ENCODE measurements at regions not wholly inside any gene's neighbourhood (a gene's known extent, or its start where the extent isn't known, plus 50 kb on each side); places are given as distances from the start of the nearest gene placed in this dataset.

GRCh38 chr2:209029249-209029648 lies 394.6 kb upstream of the MAP2 start:
- TF ChIP-seq CTCF (IDR thresholded peaks at IDR 0.05): no peak
- ATAC-seq (ENCODE audit: low FRiP score): no peak
- no peak for DNase-seq (ENCODE audit: low spot score)

- ATAC-seq (ENCODE audit: low FRiP score): no peak
- no peak for TF ChIP-seq CTCF (IDR thresholded peaks at IDR 0.05)
- no peak for DNase-seq (ENCODE audit: low spot score)
These were observed 379.5 kb upstream of the MAP2 start for GRCh38 chr2:209044307-209044706.

GRCh38 chr2:209046163-209046562 lies 377.7 kb upstream of the MAP2 start:
- TF ChIP-seq CTCF (IDR thresholded peaks at IDR 0.05): no peak
- ATAC-seq (ENCODE audit: low FRiP score): no peak
- no peak for DNase-seq (ENCODE audit: low spot score)

- DNase-seq (ENCODE audit: low spot score) (no peak), ATAC-seq (ENCODE audit: low FRiP score) (no peak)
- TF ChIP-seq CTCF (IDR thresholded peaks at IDR 0.05): no peak
These were observed 374.2 kb upstream of the MAP2 start for GRCh38 chr2:209049608-209050007.

GRCh38 chr2:209062210-209062609 lies 361.6 kb upstream of the MAP2 start:
- no peak for DNase-seq (ENCODE audit: low spot score)
- ATAC-seq (ENCODE audit: low FRiP score): no peak
- TF ChIP-seq CTCF (IDR thresholded peaks at IDR 0.05): no peak

GRCh38 chr2:209070262-209070661 lies 353.6 kb upstream of the MAP2 start:
- DNase-seq (ENCODE audit: low spot score) (no peak), ATAC-seq (ENCODE audit: low FRiP score) (no peak)

GRCh38 chr2:209073151-209073550 lies 350.7 kb upstream of the MAP2 start:
- no peak for TF ChIP-seq CTCF (IDR thresholded peaks at IDR 0.05)
- DNase-seq (ENCODE audit: low spot score): no peak
- no peak for ATAC-seq (ENCODE audit: low FRiP score)

More at GRCh38 chr2:209070262-209070661, 353.6 kb upstream of the MAP2 start:
- no peak for TF ChIP-seq CTCF (IDR thresholded peaks at IDR 0.05)

Measured in omental fat pad (tissue), 3 donors.